C4-2B (cell line): ENCODE measurements at regions not wholly inside any gene's neighbourhood (a gene's known extent, or its start where the extent isn't known, plus 50 kb on each side); places are given as distances from the start of the nearest gene placed in this dataset.

Source experiments
- CTCF ChIP-seq: fragments of 450-650 bp; conservative IDR thresholded peaks from 2 replicates; pipeline ENCODE4 v1.5.1; 2017; ENCODE audit warnings: mild to moderate bottlenecking
- ZFX ChIP-seq: fragments of 450-650 bp; IDR thresholded peaks from 2 replicates; pipeline ENCODE4 v1.6.1; 2017

GRCh38 chr5:145441228-145441627 lies 393.9 kb downstream of the PRELID2 start:
- TF ChIP-seq CTCF (no peak), ZFX (no peak)
